ENCODE measurements at regions not wholly inside any gene's neighbourhood (a gene's known extent, or its start where the extent isn't known, plus 50 kb on each side); places are given as distances from the start of the nearest gene placed in this dataset.
"Not testable (repeated sequence)": the region's sequence is repeated elsewhere in the genome, so short reads cannot be mapped to it uniquely, and the experiment has no call there.

DNA sequence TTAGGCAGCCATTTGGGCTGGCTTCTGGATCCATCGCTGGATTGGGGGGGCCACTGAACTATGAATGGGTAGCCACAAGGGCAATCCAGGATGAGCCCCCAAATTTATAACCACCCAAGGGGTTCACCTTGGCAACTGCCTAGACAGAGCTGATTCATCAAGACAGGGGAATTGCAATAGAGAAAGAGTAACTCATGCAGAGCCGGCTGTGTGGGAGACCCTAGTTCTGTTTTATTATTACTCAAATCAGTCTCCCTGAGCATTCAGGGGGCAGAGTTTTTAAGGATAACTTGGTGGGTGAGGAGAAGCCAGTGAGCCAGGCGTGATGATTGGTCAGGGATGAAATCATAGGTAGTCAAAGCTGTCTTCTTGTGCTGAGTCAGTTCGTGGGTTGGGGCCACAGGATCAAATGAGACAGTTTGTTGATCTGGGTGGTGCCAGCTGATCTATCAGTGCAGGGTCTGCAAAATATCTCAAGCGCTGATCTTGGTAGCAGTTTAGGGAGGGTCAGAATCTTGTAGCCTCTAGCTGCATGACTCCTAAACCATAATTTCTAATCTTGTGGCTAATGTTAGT, 57.9 kb downstream of the DNAJB9 start:
- DNase-seq (ENCODE audit: low read depth, low spot score), result no peak

DNA sequence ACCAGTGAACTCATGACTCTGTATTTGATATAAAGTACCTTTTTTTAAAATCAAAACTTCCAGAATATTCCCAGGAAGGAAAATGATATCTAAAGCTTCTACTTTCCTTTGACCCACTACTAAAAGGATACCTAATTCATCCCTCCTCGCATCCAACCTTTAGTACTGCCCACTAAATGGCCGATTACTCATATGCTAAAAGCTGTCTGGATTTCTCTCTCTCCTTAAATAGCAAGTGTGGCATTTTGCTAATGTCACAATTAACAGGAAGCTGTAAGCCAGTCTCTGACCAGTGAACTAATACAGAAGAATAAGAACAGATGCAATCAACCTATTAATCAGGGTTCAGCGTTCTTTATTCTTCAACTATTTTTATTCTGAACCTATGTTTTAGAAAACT, 59.0 kb downstream of the DNAJB9 start:
- DNase-seq (ENCODE audit: low read depth, low spot score), result no peak

DNA sequence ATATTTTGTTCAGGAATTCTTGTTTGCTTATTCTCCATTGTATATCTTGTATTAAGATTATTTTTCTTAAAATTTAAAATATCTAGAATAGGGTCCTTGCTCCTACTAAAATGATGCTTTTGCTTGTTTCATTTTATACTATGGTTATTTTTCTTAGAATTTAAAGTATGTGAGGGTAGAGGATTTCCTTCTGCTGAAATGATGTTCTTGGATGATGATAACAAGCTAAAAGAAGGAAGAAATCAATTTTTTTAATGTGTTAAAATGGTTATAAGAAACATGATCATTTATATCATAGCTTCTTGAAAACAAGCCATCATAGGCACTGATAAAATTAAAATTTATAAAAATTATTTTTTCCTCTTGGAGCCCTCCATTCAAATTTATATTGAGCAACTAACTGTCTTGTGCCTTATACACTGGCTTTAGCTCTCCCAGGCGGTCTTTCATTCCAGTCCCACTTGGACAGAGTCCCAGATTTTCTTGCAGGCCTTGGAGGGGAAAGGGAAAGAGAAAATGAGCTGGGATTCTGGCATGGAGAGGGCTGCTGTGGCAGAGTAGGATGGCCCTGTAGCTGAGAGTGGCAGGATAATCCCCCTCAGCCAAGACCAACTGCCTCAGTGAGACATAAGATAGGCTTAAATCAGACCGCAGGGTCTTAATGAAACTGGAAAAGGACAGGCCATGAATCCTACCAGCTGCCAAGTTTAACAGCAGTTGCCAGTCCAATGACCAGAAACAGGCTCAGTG, 60.2 kb downstream of the DNAJB9 start:
- no peak for DNase-seq (ENCODE audit: low read depth, low spot score)

DNA sequence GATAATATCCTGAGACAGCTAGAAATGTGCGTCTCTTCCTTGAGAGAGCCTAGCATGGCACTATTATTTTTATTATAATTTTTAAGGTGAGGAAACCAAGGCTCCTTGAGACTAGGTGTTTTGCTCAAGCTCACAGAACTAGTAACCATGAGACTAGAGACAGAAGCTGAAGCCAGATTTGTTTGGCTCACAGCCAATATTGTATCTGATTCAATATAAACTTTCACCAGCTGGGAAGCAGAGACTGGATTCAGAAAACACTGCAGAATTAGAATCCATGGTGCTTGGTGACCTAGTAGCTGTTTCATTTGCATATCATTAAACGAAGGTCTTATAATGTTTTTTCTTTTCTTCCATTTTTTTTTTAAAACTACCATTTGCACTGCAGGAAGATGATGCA, 64.4 kb downstream of the DNAJB9 start:
- no peak for DNase-seq (ENCODE audit: low read depth, low spot score)

DNA sequence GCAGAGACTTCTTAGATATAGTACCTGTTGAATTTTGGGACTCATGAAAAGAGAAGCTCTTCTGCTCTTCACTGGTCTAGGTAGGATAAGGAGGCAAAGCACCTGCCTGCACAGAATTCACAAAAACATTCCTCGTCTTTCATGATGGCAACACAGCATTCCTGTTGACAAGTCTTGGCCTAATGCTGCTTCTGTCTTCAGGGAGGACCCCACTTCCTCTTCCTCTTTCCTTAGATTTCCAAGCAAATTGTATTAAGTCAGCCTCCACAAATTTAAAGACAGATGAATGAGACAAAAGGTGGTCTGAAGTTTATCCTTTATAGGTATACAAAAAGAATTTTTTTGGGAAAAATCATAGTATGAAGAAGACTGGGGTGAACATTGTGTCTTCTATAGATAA, 64.9 kb downstream of the DNAJB9 start:
- DNase-seq (ENCODE audit: low read depth, low spot score), result no peak

DNA sequence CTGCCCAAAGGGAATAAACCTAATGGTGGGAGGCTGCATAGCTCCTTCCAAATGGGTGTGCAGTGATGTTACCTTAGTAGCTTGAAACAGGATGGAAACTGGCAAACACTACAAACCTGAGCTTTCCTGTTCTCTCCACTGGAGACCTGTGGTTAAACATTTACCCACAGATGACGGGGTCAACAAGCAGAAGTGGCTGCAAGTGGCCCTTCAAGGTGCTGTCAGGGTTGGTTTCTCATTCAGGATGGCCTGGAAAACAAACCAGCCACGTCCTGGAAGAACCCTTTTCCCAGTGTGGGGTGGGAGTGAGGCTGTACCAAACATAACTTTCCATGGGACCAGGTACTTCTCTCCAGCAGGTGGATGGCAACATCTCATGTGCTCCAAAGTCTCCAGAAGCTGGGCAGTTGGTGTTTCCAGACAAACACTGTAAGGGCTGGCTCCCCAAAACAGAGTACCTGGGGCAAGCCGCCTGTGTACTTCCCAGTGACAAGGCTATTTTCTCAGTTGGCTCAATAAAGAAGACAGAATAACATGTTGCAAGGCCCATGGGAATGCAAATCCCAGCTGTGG, 67.5 kb downstream of the DNAJB9 start:
- DNase-seq (ENCODE audit: low read depth, low spot score), result no peak

DNA sequence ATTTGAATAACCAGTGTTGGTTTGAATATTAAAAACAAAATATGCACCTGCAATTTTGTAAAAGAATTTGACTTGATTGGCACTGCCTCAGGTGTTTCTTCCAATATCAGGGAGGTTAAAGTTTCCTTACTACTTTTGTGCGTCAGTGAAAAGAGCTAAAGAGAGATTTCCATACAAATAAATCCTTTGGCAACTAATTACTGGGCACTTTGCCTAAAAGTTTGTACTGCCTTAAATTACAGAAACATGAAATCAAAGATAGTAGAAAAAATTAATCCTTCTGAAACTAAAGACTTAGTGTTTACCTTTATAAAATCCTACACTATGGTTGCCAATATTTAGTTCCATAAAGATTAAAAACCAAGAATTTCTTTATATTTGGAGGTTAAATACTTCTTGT, 72.5 kb downstream of the DNAJB9 start:
- DNase-seq (ENCODE audit: low read depth, low spot score), result no peak

DNA sequence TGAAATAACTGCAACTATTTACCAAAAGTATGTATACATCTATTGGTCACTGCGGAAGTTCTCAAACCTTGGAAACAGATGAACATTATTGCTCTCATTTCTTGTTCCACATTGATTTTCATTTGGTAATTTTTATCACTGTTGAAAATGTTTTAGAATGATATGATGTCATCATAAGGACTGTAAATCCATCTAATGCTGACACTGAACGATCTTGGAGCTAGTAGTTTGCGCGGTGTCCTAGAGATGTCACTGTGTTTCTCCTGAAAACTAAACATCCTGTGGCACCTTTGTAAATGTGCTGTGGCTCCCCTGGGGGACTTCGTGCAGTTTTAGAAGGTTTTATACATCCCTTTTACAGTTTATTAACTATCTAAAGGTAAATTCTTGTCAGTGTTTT, 73.5 kb downstream of the DNAJB9 start:
- DNase-seq (ENCODE audit: low read depth, low spot score), result no peak

DNA sequence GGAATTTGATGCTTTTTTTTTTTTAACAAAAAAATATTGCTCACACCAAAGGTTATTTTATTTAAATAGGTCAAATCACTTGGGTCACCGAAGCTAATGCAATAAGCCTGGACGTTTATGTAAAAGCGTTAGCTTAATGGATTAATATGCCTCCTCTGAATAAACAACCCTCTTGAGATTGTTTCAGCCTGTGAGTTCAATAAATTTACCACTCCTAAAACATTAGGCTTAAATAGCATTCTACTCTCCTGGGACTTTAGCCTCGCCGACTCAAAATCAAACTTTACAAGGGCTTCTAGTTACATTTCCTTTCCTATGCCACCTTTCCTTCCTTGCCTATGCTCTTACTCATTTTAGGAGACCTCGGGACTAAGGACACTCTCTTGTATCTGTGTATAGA, 79.3 kb downstream of the DNAJB9 start:
- no peak for DNase-seq (ENCODE audit: low read depth, low spot score)

DNA sequence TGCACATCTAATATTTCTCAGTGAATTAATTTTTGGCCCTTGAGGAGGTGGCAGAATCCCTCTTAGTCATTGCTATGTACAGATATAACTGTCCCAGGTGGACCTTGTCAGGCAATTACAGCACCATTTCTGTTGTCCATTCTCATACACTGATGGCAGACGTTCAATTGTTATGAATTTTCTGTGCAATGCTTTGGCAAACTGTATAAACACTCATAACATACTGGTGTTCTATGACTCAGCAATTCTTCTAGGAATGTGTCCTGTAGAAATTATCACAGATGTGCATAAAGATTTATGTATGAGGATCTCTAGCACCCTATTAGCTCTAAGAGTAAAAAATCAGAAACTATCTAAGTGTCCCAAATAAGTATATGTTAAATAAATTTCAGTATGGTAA, 80.8 kb downstream of the DNAJB9 start:
- no peak for DNase-seq (ENCODE audit: low read depth, low spot score)

DNA sequence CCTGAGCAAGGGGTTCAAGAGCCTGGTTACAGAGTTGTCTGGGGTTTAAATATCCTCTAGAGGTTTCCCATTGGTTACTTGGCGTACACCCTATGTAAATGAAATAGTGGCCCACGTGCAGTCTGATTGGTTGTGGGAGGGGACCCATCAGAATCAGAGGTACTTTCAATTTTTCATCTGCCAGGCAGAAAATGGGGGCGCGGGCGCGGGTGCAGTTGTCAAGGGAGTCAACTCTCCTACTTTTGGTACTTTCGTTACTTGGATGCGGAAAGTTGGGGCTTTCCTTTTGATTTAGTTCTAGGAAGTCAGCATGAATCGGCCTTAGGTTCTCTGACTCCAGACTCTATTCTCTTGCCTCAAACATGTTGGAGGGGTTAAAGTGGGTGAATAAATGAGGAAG, 83.2 kb downstream of the DNAJB9 start:
- DNase-seq (ENCODE audit: low read depth, low spot score), result no peak

DNA sequence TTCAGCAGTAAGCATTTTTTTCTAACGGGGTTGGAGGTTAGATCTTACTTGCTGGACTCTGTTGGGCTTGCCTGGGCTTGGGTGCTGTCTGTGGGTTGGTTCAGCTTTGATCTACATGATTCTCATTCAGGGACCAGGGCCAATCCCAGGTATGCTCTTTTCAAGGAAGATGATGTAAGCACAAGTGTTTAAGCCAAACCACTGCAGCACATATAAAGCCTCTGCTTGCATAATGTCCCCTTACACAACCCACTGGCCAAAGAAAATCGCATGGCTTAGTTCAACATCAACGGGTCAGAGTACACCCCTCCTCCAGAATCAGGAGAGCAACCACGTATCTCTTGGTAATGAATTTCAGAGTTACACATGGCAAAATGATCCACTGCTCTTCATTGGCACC, 83.9 kb downstream of the DNAJB9 start:
- no peak for DNase-seq (ENCODE audit: low read depth, low spot score)

DNA sequence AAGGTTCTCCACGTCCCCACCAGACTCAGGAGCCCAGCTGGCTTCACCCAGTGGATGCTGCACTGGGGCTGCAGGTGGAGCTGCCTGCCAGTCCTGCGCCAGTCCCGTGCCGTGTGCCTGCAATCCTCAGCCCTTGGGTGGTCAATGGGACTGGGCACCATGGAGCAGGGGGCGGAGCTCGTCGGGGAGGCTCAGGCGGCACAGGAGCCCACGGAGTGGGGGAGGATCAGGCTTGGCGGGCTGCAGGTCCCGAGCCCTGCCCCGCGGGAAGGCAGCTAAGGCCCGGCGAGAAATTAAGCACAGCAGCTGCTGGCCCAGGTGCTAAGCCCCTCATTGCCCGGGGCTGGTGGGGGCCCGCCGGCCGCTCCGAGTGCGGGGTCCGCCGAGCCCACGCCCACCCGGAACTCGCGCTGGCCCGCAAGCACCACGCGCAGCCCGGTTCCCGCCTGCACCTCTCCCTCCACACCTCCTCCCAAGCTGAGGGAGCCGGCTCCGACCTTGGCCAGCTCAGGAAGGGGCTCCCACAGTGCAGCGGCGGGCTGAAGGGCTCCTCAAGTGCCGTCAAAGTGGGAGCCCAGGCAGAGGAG, 87.6 kb downstream of the DNAJB9 start:
- not testable (repeated sequence) for DNase-seq (ENCODE audit: low read depth, low spot score)

DNA sequence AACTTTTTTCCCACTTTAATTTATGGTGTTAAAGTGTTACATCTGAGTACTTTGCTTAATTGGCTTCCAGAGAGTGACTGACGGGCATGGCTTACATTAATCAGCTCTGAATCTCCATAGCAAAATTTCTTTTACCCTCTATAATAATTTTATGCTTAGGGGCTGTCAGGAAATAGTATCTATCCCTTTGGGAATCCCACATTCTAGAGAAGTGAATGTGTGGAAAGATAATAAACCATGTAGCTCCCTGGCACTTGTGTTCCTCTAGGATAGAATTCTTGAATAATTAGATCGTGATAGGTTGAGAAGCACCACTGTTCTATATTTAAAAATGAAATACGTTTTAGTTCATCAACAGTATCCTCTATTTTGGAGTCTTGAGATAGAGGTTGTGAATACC, 89.6 kb downstream of the DNAJB9 start:
- no peak for DNase-seq (ENCODE audit: low read depth, low spot score)

DNA sequence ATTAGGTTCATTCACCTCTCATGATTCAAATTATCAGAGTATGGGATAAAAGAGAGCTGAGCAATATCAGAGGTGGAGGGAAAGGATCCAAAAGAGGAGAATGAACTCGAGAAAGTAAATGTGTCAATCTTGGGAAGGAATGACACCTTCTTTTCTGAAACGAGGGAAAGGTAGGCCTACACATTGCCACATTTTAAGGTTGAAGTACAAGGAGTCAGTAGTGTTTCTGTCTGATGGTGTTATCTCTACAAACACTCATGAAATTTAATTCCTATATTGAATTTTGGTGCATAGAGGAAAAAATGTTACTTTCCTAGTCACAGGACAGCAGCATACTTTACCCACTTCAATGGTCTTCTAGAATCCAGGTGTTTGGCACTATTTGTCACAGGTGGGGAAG, 90.2 kb downstream of the DNAJB9 start:
- DNase-seq (ENCODE audit: low read depth, low spot score), result no peak

DNA sequence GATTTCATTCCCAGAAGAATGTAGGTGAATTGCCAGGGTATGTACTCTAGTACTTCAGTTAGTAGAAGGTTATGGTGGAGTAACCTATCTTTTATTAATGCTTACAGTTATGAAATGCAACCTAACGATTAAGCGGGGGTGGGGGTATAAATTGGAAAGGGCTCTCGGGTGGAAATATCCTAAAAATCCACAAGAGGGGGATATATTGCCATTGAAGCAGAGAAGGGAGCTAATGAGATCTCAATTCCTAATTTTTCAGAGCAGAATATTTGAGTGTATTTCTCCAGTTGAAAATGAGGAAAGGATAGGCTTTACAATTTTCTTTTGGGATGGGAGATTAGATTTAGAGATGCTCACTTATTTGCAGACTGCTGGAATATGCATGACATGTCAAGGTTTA, 90.8 kb downstream of the DNAJB9 start:
- DNase-seq (ENCODE audit: low read depth, low spot score), result no peak

DNA sequence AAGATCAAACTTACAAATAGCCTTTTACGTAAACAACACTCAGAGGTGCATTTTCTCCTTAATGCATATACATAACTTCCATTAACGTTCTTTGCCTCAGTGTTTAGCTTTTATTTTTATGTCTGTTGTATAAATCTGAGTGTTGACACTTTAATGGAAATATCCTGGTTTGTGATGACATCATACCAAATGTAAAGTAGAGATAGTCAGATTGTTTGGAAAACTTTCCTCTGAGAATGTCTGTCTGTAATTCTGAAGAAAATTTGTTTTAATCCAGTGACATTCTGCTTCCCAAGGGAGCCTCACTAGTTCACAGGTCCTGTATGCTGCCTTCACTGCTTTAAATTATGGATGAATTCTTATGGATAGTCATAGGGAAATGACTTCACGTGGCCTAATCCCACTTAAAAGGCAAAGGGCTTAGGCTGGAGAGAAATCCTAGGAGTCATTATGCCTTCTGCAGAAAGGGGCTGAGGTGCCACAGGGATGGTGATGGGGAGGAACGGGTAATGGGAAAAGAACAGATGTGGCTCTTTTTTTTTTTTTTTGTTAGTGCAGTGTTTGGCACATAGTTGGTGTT, 93.2 kb downstream of the DNAJB9 start:
- no peak for DNase-seq (ENCODE audit: low read depth, low spot score)

DNA sequence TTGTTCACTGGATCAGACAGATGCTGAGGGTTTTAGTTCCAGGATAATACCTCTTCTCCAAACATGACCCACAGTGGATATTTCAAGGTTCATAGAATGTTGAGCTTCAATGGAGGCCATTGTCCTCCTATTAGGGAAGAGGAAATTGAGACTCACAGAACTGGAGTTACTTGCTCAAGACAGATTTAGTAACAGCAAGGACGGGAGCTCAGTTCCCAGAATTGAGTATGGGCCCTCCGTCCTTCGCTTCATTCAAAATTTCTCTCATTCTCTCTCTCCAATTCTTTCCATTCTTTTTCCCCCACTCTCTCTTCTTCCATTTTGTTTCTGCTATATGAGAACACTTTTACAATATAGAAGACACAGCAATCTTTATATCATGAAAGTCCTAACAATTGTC, 94.0 kb downstream of the DNAJB9 start:
- no peak for DNase-seq (ENCODE audit: low read depth, low spot score)

DNA sequence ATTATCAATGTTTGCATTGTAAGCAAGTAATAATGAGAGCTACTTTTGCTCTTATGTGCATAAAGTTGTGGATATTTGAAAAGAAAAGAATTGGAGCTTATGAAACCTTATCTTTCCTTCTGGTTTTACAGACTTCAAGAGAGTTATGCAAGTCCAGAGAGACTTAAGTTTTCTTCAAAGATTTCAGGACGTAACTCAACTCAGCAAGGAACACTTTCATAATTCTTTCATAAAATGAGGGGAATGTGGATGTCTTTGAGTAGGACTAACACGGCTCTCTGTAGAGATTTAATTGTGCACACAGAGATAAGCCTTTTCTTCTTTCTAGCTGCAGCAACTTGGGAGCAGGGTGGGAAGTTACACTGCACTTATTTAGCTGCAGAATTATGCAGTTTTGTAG, 97.5 kb downstream of the DNAJB9 start:
- DNase-seq (ENCODE audit: low read depth, low spot score), result no peak

DNA sequence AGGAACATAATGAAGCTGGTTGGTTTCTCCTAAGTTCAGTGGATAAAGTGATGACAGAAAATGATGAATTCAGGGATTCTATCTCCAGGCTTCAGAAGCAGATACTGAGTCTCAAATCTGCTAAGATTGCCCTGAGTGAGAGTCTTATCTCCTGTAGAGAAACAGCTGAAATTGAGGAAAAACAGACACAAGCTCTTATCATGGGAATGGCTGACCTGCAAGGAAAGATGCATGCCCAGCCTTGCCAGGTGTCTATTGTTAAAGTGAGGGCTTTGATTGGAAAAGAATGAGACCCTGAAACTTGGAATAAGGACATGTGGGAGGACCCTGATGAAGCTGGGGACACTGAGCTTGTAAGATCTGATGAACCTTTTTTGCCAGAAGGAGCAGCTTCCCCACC, 100.3 kb downstream of the DNAJB9 start:
- no peak for DNase-seq (ENCODE audit: low read depth, low spot score)

DNA sequence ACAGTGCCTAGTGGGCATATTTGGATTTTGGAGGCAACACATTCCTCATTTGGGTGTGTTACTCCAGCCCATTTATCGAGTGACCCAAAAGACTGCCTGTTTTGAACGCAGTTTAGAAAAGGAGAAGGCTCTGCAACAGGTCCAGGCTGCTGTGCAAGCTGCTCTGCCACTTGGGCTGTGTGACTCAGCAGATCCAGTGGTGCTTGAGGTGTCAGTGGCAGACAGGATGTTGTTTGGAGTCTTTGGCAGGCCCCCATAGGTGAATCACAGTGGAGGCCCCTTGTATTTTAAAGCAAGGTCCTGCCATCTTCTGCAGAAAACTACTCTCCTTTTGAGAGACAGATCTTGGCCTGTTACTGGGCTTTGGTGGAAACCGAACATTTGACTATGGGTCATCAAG, 104.0 kb downstream of the DNAJB9 start:
- not testable (repeated sequence) for DNase-seq (ENCODE audit: low read depth, low spot score)

DNA sequence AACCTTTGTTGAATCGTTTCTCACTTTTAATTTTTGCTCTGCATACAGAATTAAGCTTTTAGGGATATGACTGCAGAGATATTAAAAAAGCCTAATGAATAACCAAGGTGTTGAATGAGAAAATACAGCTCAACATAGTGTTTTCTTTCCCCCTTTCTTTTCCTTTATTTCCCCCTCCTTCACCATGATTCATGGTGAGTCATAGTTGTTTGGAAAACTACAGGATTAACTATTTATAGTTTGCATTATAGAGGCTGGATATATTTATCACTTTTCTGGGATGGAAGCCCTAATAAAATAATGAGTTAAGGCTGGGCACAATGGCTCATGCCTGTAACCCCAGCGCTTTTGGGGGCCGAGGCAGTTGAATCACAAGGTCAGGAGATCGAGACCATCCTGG, 115.0 kb downstream of the DNAJB9 start:
- no peak for DNase-seq (ENCODE audit: low read depth, low spot score)

DNA sequence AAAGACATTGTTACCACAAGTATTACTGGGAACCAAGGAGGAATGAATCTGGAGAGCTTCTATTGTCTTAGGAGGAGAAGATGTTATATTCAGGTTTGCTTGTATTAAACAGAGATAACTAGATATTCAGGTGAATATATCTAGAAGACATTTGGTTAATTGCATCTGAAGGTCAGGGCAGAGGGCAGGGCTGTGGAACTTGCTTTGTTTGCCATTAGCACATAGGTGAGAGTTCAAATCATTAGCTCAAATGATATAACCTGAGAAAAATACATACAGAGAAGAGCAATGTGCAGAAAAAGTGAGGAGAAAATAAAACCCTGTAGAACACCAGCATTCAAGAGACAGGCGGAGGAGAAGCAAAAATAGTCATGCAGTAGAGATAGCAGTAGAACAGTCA, 116.8 kb downstream of the DNAJB9 start:
- no peak for DNase-seq (ENCODE audit: low read depth, low spot score)

Data from brain pericyte (primary cell).